ENCODE measurements at regions not wholly inside any gene's neighbourhood (a gene's known extent, or its start where the extent isn't known, plus 50 kb on each side); places are given as distances from the start of the nearest gene placed in this dataset.

DNA sequence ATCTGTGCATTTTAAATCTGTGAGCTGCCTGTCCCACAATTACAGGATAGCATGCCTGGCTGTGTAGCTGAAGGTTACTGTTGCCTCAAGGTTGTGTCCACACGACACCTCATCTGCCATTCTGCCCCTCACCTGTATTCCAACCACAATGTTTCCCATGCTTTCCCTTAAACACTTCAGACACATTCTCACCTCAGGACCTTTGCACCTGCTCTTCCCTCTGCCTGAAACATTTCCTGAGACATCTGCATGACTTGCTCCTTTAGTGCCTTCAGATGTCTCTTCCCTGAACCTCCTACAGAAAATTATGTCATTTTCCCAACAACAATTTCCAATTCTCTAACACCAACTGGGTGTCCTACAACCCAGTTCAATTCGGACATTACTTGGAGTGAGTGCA is 120.4 kb downstream of the ZNF608 start:
- TF ChIP-seq POLR2A (IDR thresholded peaks at IDR 0.05), result no peak
- TF ChIP-seq CTCF (IDR thresholded peaks at IDR 0.05), result no peak
- TF ChIP-seq POLR2AphosphoS5 (IDR thresholded peaks at IDR 0.05), result no peak
